NCI-H1417 (cell line): ENCODE measurements at regions not wholly inside any gene's neighbourhood (a gene's known extent, or its start where the extent isn't known, plus 50 kb on each side); places are given as distances from the start of the nearest gene placed in this dataset.
"Not testable (repeated sequence)": the region's sequence is repeated elsewhere in the genome, so short reads cannot be mapped to it uniquely, and the experiment has no call there.

Experiments used
- DNase-seq, 3 experiments: peaks; one replicate each; lab custom pipeline; 2025; lab: John Stamatoyannopoulos, UW

- DNase-seq = no peak
Measured at GRCh38 chr10:28733245-28733644, 55.9 kb downstream of the BAMBI start.

- DNase-seq = no peak
Measured at GRCh38 chr10:28733647-28734046, 56.3 kb downstream of the BAMBI start.

- DNase-seq = peak in 1 of 3 experiments; percentile 13
Measured at GRCh38 chr10:28734938-28735759, 57.8 kb downstream of the BAMBI start.

- no peak for DNase-seq
Measured at GRCh38 chr10:28737096-28737495, 59.8 kb downstream of the BAMBI start.

- no peak for DNase-seq
Measured at GRCh38 chr10:28738200-28738599, 60.9 kb downstream of the BAMBI start.

GRCh38 chr10:28743576-28743975 lies 66.3 kb downstream of the BAMBI start:
- DNase-seq = no peak

- DNase-seq = no peak
Measured at GRCh38 chr10:28744069-28744768, 66.9 kb downstream of the BAMBI start.

GRCh38 chr10:28754930-28755718 lies 77.8 kb downstream of the BAMBI start:
- no peak for DNase-seq

GRCh38 chr10:28761084-28761846 lies 83.9 kb downstream of the BAMBI start:
- no peak for DNase-seq

- DNase-seq = no peak
Measured at GRCh38 chr10:28763471-28764170, 86.3 kb downstream of the BAMBI start.

GRCh38 chr10:28765641-28766040 lies 88.3 kb downstream of the BAMBI start:
- DNase-seq = no peak

- peak in 1 of 3 experiments; percentile 11 for DNase-seq
Measured at GRCh38 chr10:28768227-28768626, 90.9 kb downstream of the BAMBI start.

- peak in 2 of 3 experiments; percentile 50 to 65 for DNase-seq
Measured at GRCh38 chr10:28769091-28769604, 91.8 kb downstream of the BAMBI start.

- not testable (repeated sequence) for DNase-seq
Measured at GRCh38 chr10:28771580-28772090, 94.3 kb downstream of the BAMBI start.

- no peak for DNase-seq
Measured at GRCh38 chr10:28774051-28774995, 97.0 kb downstream of the BAMBI start.

GRCh38 chr10:28775773-28776172 lies 98.5 kb downstream of the BAMBI start:
- no peak for DNase-seq

GRCh38 chr10:28776519-28776918 lies 99.2 kb downstream of the BAMBI start:
- DNase-seq = no peak

GRCh38 chr10:28777911-28778310 lies 100.6 kb downstream of the BAMBI start:
- DNase-seq = no peak

GRCh38 chr10:28778524-28778923 lies 101.2 kb downstream of the BAMBI start:
- DNase-seq = no peak
